Mesenchymal stem cell (in vitro differentiated cells and primary cell): ENCODE measurements at regions not wholly inside any gene's neighbourhood (a gene's known extent, or its start where the extent isn't known, plus 50 kb on each side); places are given as distances from the start of the nearest gene placed in this dataset.

Source experiments
- DNase-seq: peaks from one replicate; pipeline ENCODE4 v3.0.0-alpha.2; 2013
- H2AFZ ChIP-seq: one replicate; pipeline ENCODE4 v1.6.1; 2013; ENCODE audit warnings: low read depth, mild to moderate bottlenecking, control low read depth, inconsistent platforms, low read length, moderate library complexity
- H2AK5ac ChIP-seq: 2 replicates; pipeline ENCODE4 v1.6.1; 2013; ENCODE audit warnings: low read length, moderate library complexity, mild to moderate bottlenecking, inconsistent platforms; ENCODE audit not compliant: severe bottlenecking
- H2BK120ac ChIP-seq: one replicate; pipeline ENCODE4 v1.6.1; 2013; ENCODE audit warnings: low read depth, mild to moderate bottlenecking, inconsistent platforms, low read length, moderate library complexity
- H2BK12ac ChIP-seq, 2 experiments: one replicate each; pipeline ENCODE4 v1.6.1; 2013; ENCODE audit warnings: inconsistent platforms in 2 of 2, low read length in 2 of 2, mild to moderate bottlenecking in 2 of 2, moderate library complexity in 2 of 2, control low read depth in 1 of 2
- H2BK15ac ChIP-seq: one replicate; pipeline ENCODE4 v1.6.1; 2013; ENCODE audit warnings: mild to moderate bottlenecking, low read depth, inconsistent platforms; ENCODE audit not compliant: poor library complexity, severe bottlenecking
- H2BK5ac ChIP-seq: 2 replicates; pipeline ENCODE4 v1.6.1; 2013; ENCODE audit warnings: low read depth, mild to moderate bottlenecking, low read length, control low read depth, inconsistent platforms; ENCODE audit not compliant: poor library complexity, severe bottlenecking
- H3K14ac ChIP-seq, 2 experiments: one replicate each; pipeline ENCODE4 v1.6.1; 2013; ENCODE audit warnings: inconsistent platforms in 2 of 2, low read length in 2 of 2, control low read depth in 1 of 2, mild to moderate bottlenecking in 1 of 2, moderate library complexity in 1 of 2
- H3K18ac ChIP-seq, 2 experiments: one replicate each; pipeline ENCODE4 v1.6.1; 2013; ENCODE audit warnings: inconsistent platforms in 2 of 2, low read length in 2 of 2, control low read depth in 1 of 2, low read depth in 1 of 2, mild to moderate bottlenecking in 1 of 2
- H3K23ac ChIP-seq, 2 experiments: one replicate each; pipeline ENCODE4 v1.6.1; 2013; ENCODE audit warnings: inconsistent platforms in 2 of 2, low read length in 2 of 2, mild to moderate bottlenecking in 2 of 2, moderate library complexity in 2 of 2, control low read depth in 1 of 2
- H3K27ac ChIP-seq: 2 replicates; pipeline ENCODE4 v1.5.1; 2013; ENCODE audit warnings: mild to moderate bottlenecking, moderate library complexity, low read length, control low read depth, inconsistent platforms; ENCODE audit not compliant: poor library complexity, severe bottlenecking
- H3K27me3 ChIP-seq, 2 experiments: 2 replicates each; pipeline versions ENCODE4 v1.6.1 to v1.7.0; 2013; ENCODE audit warnings: low read length in 2 of 2, mild to moderate bottlenecking in 2 of 2, moderate library complexity in 2 of 2, control low read depth in 1 of 2, inconsistent platforms in 1 of 2; ENCODE audit not compliant: control insufficient read depth in 1 of 2, insufficient read depth in 1 of 2
- H3K36me3 ChIP-seq, 2 experiments: 2 replicates each; pipeline versions ENCODE4 v1.6.1 to v1.7.0; 2013; ENCODE audit warnings: low read length in 2 of 2, control low read depth in 1 of 2, inconsistent platforms in 1 of 2, low read depth in 1 of 2, mild to moderate bottlenecking in 1 of 2; ENCODE audit not compliant: insufficient read depth in 2 of 2, control insufficient read depth in 1 of 2
- H3K4ac ChIP-seq, 2 experiments: one replicate each; pipeline ENCODE4 v1.6.1; 2013; ENCODE audit warnings: inconsistent platforms in 2 of 2, low read length in 2 of 2, mild to moderate bottlenecking in 2 of 2, moderate library complexity in 2 of 2, control low read depth in 1 of 2, low read depth in 1 of 2
- H3K4me1 ChIP-seq: 2 replicates; pipeline ENCODE4 v1.6.1; 2013; ENCODE audit warnings: low read depth, low read length, control low read depth; ENCODE audit not compliant: control insufficient read depth, insufficient read depth
- H3K4me2 ChIP-seq: 2 replicates; pipeline ENCODE4 v1.6.1; 2013; ENCODE audit warnings: low read length, mild to moderate bottlenecking, inconsistent platforms; ENCODE audit not compliant: poor library complexity, severe bottlenecking
- H3K4me3 ChIP-seq, 2 experiments: 2 replicates each; pipeline versions ENCODE4 v1.5.1 to v1.7.0; 2013; ENCODE audit warnings: low read length in 2 of 2, mild to moderate bottlenecking in 2 of 2, control low read depth in 1 of 2, low read depth in 1 of 2; ENCODE audit not compliant: insufficient read depth in 1 of 2
- H3K79me1 ChIP-seq: replicated peaks from 2 replicates; pipeline ENCODE4 v1.6.1; 2013; ENCODE audit warnings: mild to moderate bottlenecking, control low read depth, low read length, inconsistent platforms; ENCODE audit not compliant: poor library complexity, severe bottlenecking
- H3K9ac ChIP-seq: 2 replicates; pipeline ENCODE4 v1.7.0; 2013; ENCODE audit warnings: mild to moderate bottlenecking, low read length, moderate library complexity
- H3K9me3 ChIP-seq: 2 replicates; pipeline ENCODE4 v1.7.0; 2013; ENCODE audit warnings: mild to moderate bottlenecking, low read length; ENCODE audit not compliant: control insufficient read depth
- H4K8ac ChIP-seq: one replicate; pipeline ENCODE4 v1.6.1; 2013; ENCODE audit warnings: inconsistent platforms, mild to moderate bottlenecking, low read length, moderate library complexity
- H4K91ac ChIP-seq: one replicate; pipeline ENCODE4 v1.6.1; 2013; ENCODE audit warnings: mild to moderate bottlenecking, low read length, inconsistent platforms
- WGBS: methylation state at CpG from one replicate; pipeline ENCODE4 v1.1.7; 2013; ENCODE audit warnings: mixed read lengths; 5-methylcytosine and 5-hydroxymethylcytosine counted together

DNA sequence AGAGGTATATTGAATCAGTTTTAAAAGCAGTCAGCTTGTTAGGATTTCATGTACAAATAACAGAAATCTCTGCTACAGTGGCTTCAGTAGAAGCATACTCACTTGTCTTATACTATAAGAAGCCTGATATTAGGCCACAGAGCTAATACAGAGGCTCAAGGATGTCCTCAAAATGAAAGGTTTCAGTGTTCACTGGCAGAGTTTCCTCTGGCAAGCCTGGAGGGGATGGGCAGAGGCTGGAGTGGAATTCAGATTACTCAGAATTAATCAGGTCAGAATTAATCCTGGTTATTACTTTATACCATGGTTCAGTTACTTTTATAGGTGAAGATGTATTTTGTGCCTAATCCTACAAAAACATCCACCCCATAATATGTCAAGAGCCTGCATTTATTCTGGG, 520.5 kb downstream of the USP25 start:
- Histone ChIP-seq H3K27ac (no peak overlapping the region), H3K23ac (no peak overlapping the region), H3K4me1 (no peaks in the 10 kb centered on the region), H2BK15ac (no peak overlapping the region), H3K9me3 (no peaks in the 10 kb centered on the region), H3K4ac (no peak overlapping the region), H4K8ac (no peak overlapping the region), H3K4me3 (no peak overlapping the region), H3K79me1 (peaks cover 22% of the 10 kb centered on the region), H3K27me3 (no peaks in the 10 kb centered on the region), H2BK5ac (no peak overlapping the region), H4K91ac (no peak overlapping the region), H3K36me3 (peaks cover 0 to 6% of the 10 kb centered on the region in 2 experiments), H2AFZ (no peak overlapping the region), H2AK5ac (no peak overlapping the region), H3K9ac (no peak overlapping the region), H2BK120ac (no peak overlapping the region), H3K14ac (no peak overlapping the region), H3K18ac (no peak overlapping the region), H3K4me2 (no peak overlapping the region), H2BK12ac (no peak overlapping the region)
- no peak for DNase-seq

- Histone ChIP-seq H3K27me3 (no peaks in the 10 kb centered on the region), H3K79me1 (peaks cover 5% of the 10 kb centered on the region), H3K4me1 (no peaks in the 10 kb centered on the region), H3K4ac (no peak overlapping the region), H3K9me3 (no peaks in the 10 kb centered on the region), H3K4me3 (no peak overlapping the region), H3K18ac (no peak overlapping the region), H3K23ac (no peak overlapping the region), H2AK5ac (no peak overlapping the region), H3K27ac (no peak overlapping the region), H3K9ac (no peak overlapping the region), H4K8ac (no peak overlapping the region), H3K4me2 (no peak overlapping the region), H2BK5ac (no peak overlapping the region), H2BK15ac (no peak overlapping the region), H3K14ac (no peak overlapping the region), H2BK120ac (no peak overlapping the region), H2BK12ac (no peak overlapping the region), H3K36me3 (no peaks in the 10 kb centered on the region), H2AFZ (no peak overlapping the region), H4K91ac (no peak overlapping the region)
- no peak for DNase-seq
- WGBS, result 96% methylated on average over 6 of the region's 7 CpGs
These were observed 529.2 kb downstream of the USP25 start for GRCh38 chr21:16258844-16259611.

DNA sequence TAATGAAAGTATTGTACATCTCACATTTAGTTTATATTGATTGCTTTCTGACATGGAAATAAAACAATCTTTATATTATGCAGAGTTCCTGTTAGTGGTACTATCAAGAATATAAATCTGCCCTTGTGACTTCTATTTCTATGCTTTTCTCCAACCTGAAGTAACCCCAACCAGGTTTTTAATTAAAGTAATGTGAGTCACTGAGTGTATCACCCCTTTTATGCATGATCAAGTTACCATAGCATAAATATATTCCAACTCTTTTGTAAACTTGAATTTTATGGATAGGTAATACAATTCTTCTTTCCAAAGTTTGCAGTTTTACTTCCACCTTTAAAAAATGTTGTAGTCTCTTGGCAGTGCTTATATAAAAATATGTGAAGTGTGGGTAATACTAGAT, 532.3 kb downstream of the USP25 start:
- Histone ChIP-seq H3K4ac (no peak overlapping the region), H2BK12ac (no peak overlapping the region), H3K9ac (no peak overlapping the region), H2AK5ac (no peak overlapping the region), H3K79me1 (peaks cover 5% of the 10 kb centered on the region), H3K36me3 (no peaks in the 10 kb centered on the region), H3K4me1 (no peaks in the 10 kb centered on the region), H3K23ac (no peak overlapping the region), H3K27ac (no peak overlapping the region), H3K14ac (no peak overlapping the region), H4K8ac (no peak overlapping the region), H4K91ac (no peak overlapping the region), H2BK5ac (no peak overlapping the region), H3K4me3 (no peak overlapping the region), H3K9me3 (no peaks in the 10 kb centered on the region), H2BK120ac (no peak overlapping the region), H3K4me2 (no peak overlapping the region), H2AFZ (no peak overlapping the region), H3K18ac (no peak overlapping the region), H3K27me3 (no peaks in the 10 kb centered on the region), H2BK15ac (no peak overlapping the region)
- no peak for DNase-seq

DNA sequence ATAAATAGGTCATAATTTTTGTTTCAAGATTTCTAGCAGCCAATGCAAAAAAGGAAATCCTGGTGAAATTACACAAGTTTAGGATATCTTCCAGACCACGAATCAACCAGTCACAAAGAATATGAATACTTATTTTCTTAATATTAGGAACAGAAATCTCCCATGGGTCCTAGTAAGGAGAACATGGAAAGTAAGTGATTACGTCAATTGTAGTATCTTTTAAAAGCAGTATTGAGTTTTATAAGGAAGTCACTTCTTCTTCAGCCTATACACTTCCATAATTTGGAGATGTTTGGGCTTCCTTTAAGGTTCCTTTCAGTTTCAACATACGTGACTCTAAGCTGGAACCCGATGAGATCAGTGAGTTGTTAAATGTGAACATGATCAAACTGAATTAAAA, 534.5 kb downstream of the USP25 start:
- Histone ChIP-seq H3K27ac (no peak overlapping the region), H2AK5ac (no peak overlapping the region), H3K14ac (no peak overlapping the region), H3K4me3 (peak overlapping the region in 1 of 2 experiments; percentile 67), H3K9ac (peak overlapping the region; percentile 84), H3K9me3 (no peaks in the 10 kb centered on the region), H4K91ac (no peak overlapping the region), H3K36me3 (no peaks in the 10 kb centered on the region), H2BK120ac (no peak overlapping the region), H3K4me2 (no peak overlapping the region), H4K8ac (no peak overlapping the region), H3K79me1 (peaks cover 3% of the 10 kb centered on the region), H3K18ac (no peak overlapping the region), H2BK15ac (no peak overlapping the region), H2AFZ (no peak overlapping the region), H3K4ac (no peak overlapping the region), H3K4me1 (no peaks in the 10 kb centered on the region), H2BK12ac (no peak overlapping the region), H2BK5ac (no peak overlapping the region), H3K27me3 (no peaks in the 10 kb centered on the region), H3K23ac (no peak overlapping the region)
- no CpG with 5 or more reads among the region's 4 CpGs for WGBS
- no peak for DNase-seq
